IMR-90 (cell line): ENCODE measurements at regions not wholly inside any gene's neighbourhood (a gene's known extent, or its start where the extent isn't known, plus 50 kb on each side); places are given as distances from the start of the nearest gene placed in this dataset.

Experiments
- ATAC-seq: fragments of 200-7000 bp; cut with Tn5 transposase; 2 replicates; pipeline ENCODE4 v1.9.1; 2020; ENCODE audit warnings: low read depth, mild to moderate bottlenecking, moderate library complexity
- BruUV-seq: library from RNA; stranded (reverse); fragments of 400-500 nt; replicated peaks from 2 replicates; lab custom pipeline; 2021; lab: Mats Ljungman, UMichigan
- CTCF ChIA-PET: fragments of 300-600 bp; formaldehyde crosslinking; extraction: SDS; loops from one replicate; lab custom pipeline; 2021; ENCODE audit warnings: antibody characterized with exemption; lab: Yijun Ruan, JAX
- POLR2A ChIA-PET: fragments of 300-600 bp; sonication (Branson Sonifier 250); formaldehyde crosslinking; loops from one replicate; lab custom pipeline; 2022; ENCODE audit warnings: antibody characterized with exemption; ENCODE audit not compliant: unreplicated experiment; lab: Charles Lee
- DNase-seq: peaks from one replicate; pipeline ENCODE4 v3.0.0; 2013
- H2AFZ ChIP-seq: replicated peaks from 2 replicates; pipeline ENCODE3; 2013; ENCODE audit warnings: low read length, mild to moderate bottlenecking; ENCODE audit not compliant: poor library complexity
- H2AK5ac ChIP-seq: 2 replicates; pipeline ENCODE4 v1.6.1; 2013; ENCODE audit warnings: low read depth, low read length, inconsistent platforms
- H2AK9ac ChIP-seq: replicated peaks from 2 replicates; pipeline ENCODE3; 2013; ENCODE audit warnings: mild to moderate bottlenecking, low read depth, low read length, moderate library complexity; ENCODE audit not compliant: poor library complexity
- H2BK120ac ChIP-seq: 2 replicates; pipeline ENCODE4 v1.6.1; 2013; ENCODE audit warnings: low read depth, low read length, inconsistent platforms
- H2BK15ac ChIP-seq: 3 replicates; pipeline ENCODE4 v1.6.1; 2013; ENCODE audit warnings: low read depth, low read length, inconsistent platforms
- H2BK20ac ChIP-seq: 2 replicates; pipeline ENCODE4 v1.6.1; 2013; ENCODE audit warnings: low read depth, mild to moderate bottlenecking, inconsistent platforms, low read length, moderate library complexity
- H2BK5ac ChIP-seq: 2 replicates; pipeline ENCODE4 v1.6.1; 2013; ENCODE audit warnings: mild to moderate bottlenecking, low read depth, low read length, inconsistent platforms; ENCODE audit not compliant: poor library complexity, severe bottlenecking
- H3K14ac ChIP-seq: replicated peaks from 2 replicates; pipeline ENCODE4 v1.6.1; 2013; ENCODE audit warnings: low read depth, low read length, inconsistent platforms
- H3K18ac ChIP-seq: 2 replicates; pipeline ENCODE4 v1.6.1; 2013; ENCODE audit warnings: low read depth, low read length, control low read depth
- H3K23ac ChIP-seq: 2 replicates; pipeline ENCODE4 v1.6.1; 2013; ENCODE audit warnings: low read depth, low read length, inconsistent platforms
- H3K27ac ChIP-seq: 2 replicates; pipeline ENCODE4 v1.5.1; 2013; ENCODE audit warnings: mild to moderate bottlenecking, control low read depth, low read length; ENCODE audit not compliant: insufficient read depth
- H3K27me3 ChIP-seq: 2 replicates; pipeline ENCODE4 v1.6.1; 2013; ENCODE audit warnings: low read length; ENCODE audit not compliant: control insufficient read depth, insufficient read depth
- H3K36me3 ChIP-seq: 2 replicates; pipeline ENCODE4 v1.6.1; 2013; ENCODE audit warnings: low read length, mixed read lengths; ENCODE audit not compliant: control insufficient read depth, insufficient read depth
- H3K4ac ChIP-seq: 2 replicates; pipeline ENCODE4 v1.6.1; 2013; ENCODE audit warnings: low read depth, low read length, inconsistent platforms
- H3K4me1 ChIP-seq: 2 replicates; pipeline ENCODE4 v1.6.1; 2013; ENCODE audit warnings: low read length, mixed read lengths; ENCODE audit not compliant: control insufficient read depth, insufficient read depth
- H3K4me2 ChIP-seq: 2 replicates; pipeline ENCODE4 v1.6.1; 2013; ENCODE audit warnings: low read depth, mild to moderate bottlenecking, control low read depth, low read length, moderate library complexity
- H3K4me3 ChIP-seq: 2 replicates; pipeline ENCODE4 v1.5.1; 2013; ENCODE audit warnings: low read depth, mild to moderate bottlenecking, control low read depth, low read length, moderate library complexity; ENCODE audit not compliant: insufficient read depth
- H3K56ac ChIP-seq: 2 replicates; pipeline ENCODE4 v1.6.1; 2013; ENCODE audit warnings: low read length, inconsistent platforms; ENCODE audit not compliant: insufficient read depth; ENCODE audit errors: extremely low read depth
- H3K79me1 ChIP-seq, 2 experiments: 2 replicates each; pipeline ENCODE4 v1.6.1; 2013; ENCODE audit warnings: low read length in 2 of 2, inconsistent platforms in 1 of 2, low read depth in 1 of 2
- H3K9ac ChIP-seq: 2 replicates; pipeline ENCODE4 v1.6.1; 2013; ENCODE audit warnings: low read depth, low read length, control low read depth
- H3K9me1 ChIP-seq: 2 replicates; pipeline ENCODE4 v1.6.1; 2013; ENCODE audit warnings: low read length, inconsistent platforms; ENCODE audit not compliant: insufficient read depth
- H3K9me3 ChIP-seq: 2 replicates; pipeline ENCODE4 v1.6.1; 2013; ENCODE audit warnings: low read length; ENCODE audit not compliant: control insufficient read depth, insufficient read depth
- H4K20me1 ChIP-seq: 2 replicates; pipeline ENCODE4 v1.6.1; 2013; ENCODE audit warnings: low read length, inconsistent platforms; ENCODE audit not compliant: insufficient read depth
- H4K5ac ChIP-seq: 2 replicates; pipeline ENCODE4 v1.6.1; 2013; ENCODE audit warnings: mild to moderate bottlenecking, low read depth, low read length, control low read depth
- H4K8ac ChIP-seq, 2 experiments: 2 replicates each; pipeline ENCODE4 v1.6.1; 2013; ENCODE audit warnings: low read depth in 2 of 2, low read length in 2 of 2, control low read depth in 1 of 2, inconsistent platforms in 1 of 2
- H4K91ac ChIP-seq: 2 replicates; pipeline ENCODE4 v1.6.1; 2013; ENCODE audit warnings: low read depth, low read length, inconsistent platforms; ENCODE audit not compliant: insufficient read depth
- BHLHE40 ChIP-seq: fragments of 150-350 bp; IDR thresholded peaks from 2 replicates; pipeline ENCODE4 v1.6.1; 2016; ENCODE audit warnings: mild to moderate bottlenecking, low read depth, low read length
- CEBPB ChIP-seq: IDR thresholded peaks from 2 replicates; pipeline ENCODE4 v1.6.1; 2012; ENCODE audit warnings: low read depth, low read length, improper control_type of control experiment
- CHD1 ChIP-seq: IDR thresholded peaks from 2 replicates; pipeline ENCODE4 v1.6.1; 2012; ENCODE audit warnings: low read depth, low read length, improper control_type of control experiment
- FOS ChIP-seq: fragments of 150-350 bp; IDR thresholded peaks from 2 replicates; pipeline ENCODE4 v1.6.1; 2016; ENCODE audit warnings: low read depth, low read length
- MAFK ChIP-seq: IDR thresholded peaks from 2 replicates; pipeline ENCODE4 v1.6.1; 2012; ENCODE audit warnings: low read depth, low read length, improper control_type of control experiment
- MAZ ChIP-seq: IDR thresholded peaks from 2 replicates; pipeline ENCODE4 v1.6.1; 2012; ENCODE audit warnings: low read depth, mild to moderate bottlenecking, low read length, improper control_type of control experiment, moderate library complexity, borderline replicate concordance
- MXI1 ChIP-seq: IDR thresholded peaks from 2 replicates; pipeline ENCODE4 v1.6.1; 2012; ENCODE audit warnings: low read depth, mild to moderate bottlenecking, low read length, moderate library complexity, borderline replicate concordance
- RAD21 ChIP-seq: IDR thresholded peaks from 2 replicates; pipeline ENCODE4 v1.6.1; 2012; ENCODE audit warnings: low read length, improper control_type of control experiment
- RCOR1 ChIP-seq: IDR thresholded peaks from 2 replicates; pipeline ENCODE4 v1.6.1; 2012; ENCODE audit warnings: mild to moderate bottlenecking, low read length, improper control_type of control experiment; ENCODE audit not compliant: insufficient replicate concordance
- RFX5 ChIP-seq: IDR thresholded peaks from 2 replicates; pipeline ENCODE4 v1.8.0; 2012; ENCODE audit warnings: low read depth, mild to moderate bottlenecking, low read length, moderate library complexity
- SMC3 ChIP-seq: fragments of 150-350 bp; IDR thresholded peaks from 2 replicates; pipeline ENCODE4 v1.6.1; 2016; ENCODE audit warnings: low read depth, mild to moderate bottlenecking, antibody characterized with exemption, low read length, moderate library complexity
- WGBS, 2 experiments: methylation state at CpG; one replicate each; pipeline versions ENCODE4 v1.1.5 to v1.1.7; 2013; ENCODE audit warnings: missing lambda C conversion rate in 2 of 2; ENCODE audit not compliant: insufficient read length in 1 of 2; ENCODE audit errors: extremely low coverage in 2 of 2; 5-methylcytosine and 5-hydroxymethylcytosine counted together
- dilution Hi-C: fragments of 300-500 bp; cut with HindIII; formaldehyde crosslinking; loops from one replicate; pipeline ENCODE4 v1.14.3; 2018; ENCODE audit warnings: low sequenced_read_pairs; ENCODE audit not compliant: unreplicated experiment
- in situ Hi-C: fragments of 300-500 bp; cut with MboI; formaldehyde crosslinking; loops from 3 replicates; pipeline ENCODE4 v1.14.3; 2019; ENCODE audit warnings: low sequenced_read_pairs, inconsistent platforms, mixed read lengths
- intact Hi-C: fragments of 100-400 bp; cut with micrococcal nuclease; formaldehyde crosslinking; loops from 2 replicates; pipeline ENCODE4 v1.10.0; 2022
- TF ChIP-seq, protein P1 (sequence below): conservative IDR thresholded peaks from 2 replicates; pipeline ENCODE4 v1.5.1; 2012; ENCODE audit warnings: mild to moderate bottlenecking, low read depth, low read length, improper control_type of control experiment

- dilution Hi-C loops (no loop called here), intact Hi-C loops (loop anchor here (5.0 kb wide), 1 partner anchor 1869 kb away; no protein-coding TSS in a partner anchor), in situ Hi-C loops (no loop called here)
- no peak overlapping the region for H2BK120ac ChIP-seq
- H3K27ac ChIP-seq: no peak overlapping the region
- CTCF ChIA-PET: no interaction called here
- no peak overlapping the region for H4K8ac ChIP-seq
- no peak overlapping the region for H2BK20ac ChIP-seq
- H4K91ac ChIP-seq: no peak overlapping the region
- H3K56ac ChIP-seq: no peak overlapping the region
- no peak overlapping the region for H3K4me2 ChIP-seq
- H3K79me1 ChIP-seq: no peaks in the 10 kb centered on the region
- H3K9ac ChIP-seq: no peak overlapping the region
- H4K20me1 ChIP-seq: no peaks in the 10 kb centered on the region
- H3K9me3 ChIP-seq: no peaks in the 10 kb centered on the region
- POLR2A ChIA-PET: no interaction called here
- no TSS peak for BruUV-seq
- no peak overlapping the region for H3K14ac ChIP-seq
- H3K4ac ChIP-seq: no peak overlapping the region
- no peak for ATAC-seq
- H3K18ac ChIP-seq: no peak overlapping the region
- no peaks in the 10 kb centered on the region for H3K4me1 ChIP-seq
- no peak for TF ChIP-seq FOS
- no peak for TF ChIP-seq MAFK
- no peak for TF ChIP-seq CHD1
- no peak for TF ChIP-seq MXI1
- no peak for TF ChIP-seq RAD21
- no peak for TF ChIP-seq BHLHE40
- no peak for TF ChIP-seq CEBPB
- no peak for TF ChIP-seq SMC3
- no peak for TF ChIP-seq RFX5
- TF ChIP-seq MAZ: no peak
- TF ChIP-seq, protein P1, sequence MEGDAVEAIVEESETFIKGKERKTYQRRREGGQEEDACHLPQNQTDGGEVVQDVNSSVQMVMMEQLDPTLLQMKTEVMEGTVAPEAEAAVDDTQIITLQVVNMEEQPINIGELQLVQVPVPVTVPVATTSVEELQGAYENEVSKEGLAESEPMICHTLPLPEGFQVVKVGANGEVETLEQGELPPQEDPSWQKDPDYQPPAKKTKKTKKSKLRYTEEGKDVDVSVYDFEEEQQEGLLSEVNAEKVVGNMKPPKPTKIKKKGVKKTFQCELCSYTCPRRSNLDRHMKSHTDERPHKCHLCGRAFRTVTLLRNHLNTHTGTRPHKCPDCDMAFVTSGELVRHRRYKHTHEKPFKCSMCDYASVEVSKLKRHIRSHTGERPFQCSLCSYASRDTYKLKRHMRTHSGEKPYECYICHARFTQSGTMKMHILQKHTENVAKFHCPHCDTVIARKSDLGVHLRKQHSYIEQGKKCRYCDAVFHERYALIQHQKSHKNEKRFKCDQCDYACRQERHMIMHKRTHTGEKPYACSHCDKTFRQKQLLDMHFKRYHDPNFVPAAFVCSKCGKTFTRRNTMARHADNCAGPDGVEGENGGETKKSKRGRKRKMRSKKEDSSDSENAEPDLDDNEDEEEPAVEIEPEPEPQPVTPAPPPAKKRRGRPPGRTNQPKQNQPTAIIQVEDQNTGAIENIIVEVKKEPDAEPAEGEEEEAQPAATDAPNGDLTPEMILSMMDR: no peak
- no peak for TF ChIP-seq RCOR1
- DNase-seq: no peak
- H2AFZ ChIP-seq: no peak overlapping the region
- no peak overlapping the region for H4K5ac ChIP-seq
- no peaks in the 10 kb centered on the region for H3K36me3 ChIP-seq
- no peak overlapping the region for H3K4me3 ChIP-seq
- H3K23ac ChIP-seq: no peak overlapping the region
- H3K9me1 ChIP-seq: no peaks in the 10 kb centered on the region
- H3K27me3 ChIP-seq: no peaks in the 10 kb centered on the region
- no peak overlapping the region for H2BK15ac ChIP-seq
- H2AK5ac ChIP-seq: no peak overlapping the region
- H2AK9ac ChIP-seq: no peak overlapping the region
- no peak overlapping the region for H2BK5ac ChIP-seq
- no CpG with 5 or more reads among the region's 1 CpG for whole genome bisulfite sequencing, 2 experiments
These were observed 55.2 kb upstream of the CXCR4 start for GRCh38 chr2:136173126-136173525.
